ENCODE measurements at regions not wholly inside any gene's neighbourhood (a gene's known extent, or its start where the extent isn't known, plus 50 kb on each side); places are given as distances from the start of the nearest gene placed in this dataset.
A peak's percentile ranks its signal among the peaks of the same experiment; 100 is the strongest.

- Histone ChIP-seq H3K9me2 (ENCODE audit: insufficient read depth) (0 out of 2 replicates have a peak, but pooled peaks cover 3% of the 10 kb centered on the region), H3K4me3 (no peak overlapping the region), H2AFZ (no peak overlapping the region), H3K27me3 (replicated peaks; ENCODE audit: insufficient read depth) (peaks cover 5% of the 10 kb centered on the region; the same call in 1 of the 2 replicates), H3K4me1 (ENCODE audit: insufficient read depth) (no peaks in the 10 kb centered on the region), H3K9ac (no peak overlapping the region), H4K20me1 (ENCODE audit: insufficient read depth) (no peaks in the 10 kb centered on the region), H3K27ac (no peak overlapping the region), H3F3A (ENCODE audit: insufficient read depth) (no peaks in the 10 kb centered on the region), H3K79me2 (ENCODE audit: insufficient read depth) (no peaks in the 10 kb centered on the region), H3K36me3 (ENCODE audit: low read depth) (no peaks in the 10 kb centered on the region), H3K9me3 (ENCODE audit: low read depth) (no peaks in the 10 kb centered on the region), H3K4me2 (ENCODE audit: unreplicated experiment) (no peak overlapping the region)
- in situ Hi-C loops (cut with MboI) = no loop called here
- TF ChIP-seq EZH2phosphoT487 (IDR thresholded peaks at IDR 0.05; ENCODE audit: insufficient read depth, low read depth) (no peak), EZH2 (IDR thresholded peaks at IDR 0.05; ENCODE audit: insufficient read depth, poor library complexity, severe bottlenecking) (no peak)
- DNase-seq = no peak
- WGBS, 2 experiments (ENCODE audit: low coverage in 1 of 2, low lambda C conversion rate in 2 of 2, missing lambda C conversion rate in 2 of 2) = 95 to 97% methylated on average over 3 of the region's 3 CpGs
These were observed 137.1 kb upstream of the PIEZO2 start for GRCh38 chr18:11286431-11286830.

DNA sequence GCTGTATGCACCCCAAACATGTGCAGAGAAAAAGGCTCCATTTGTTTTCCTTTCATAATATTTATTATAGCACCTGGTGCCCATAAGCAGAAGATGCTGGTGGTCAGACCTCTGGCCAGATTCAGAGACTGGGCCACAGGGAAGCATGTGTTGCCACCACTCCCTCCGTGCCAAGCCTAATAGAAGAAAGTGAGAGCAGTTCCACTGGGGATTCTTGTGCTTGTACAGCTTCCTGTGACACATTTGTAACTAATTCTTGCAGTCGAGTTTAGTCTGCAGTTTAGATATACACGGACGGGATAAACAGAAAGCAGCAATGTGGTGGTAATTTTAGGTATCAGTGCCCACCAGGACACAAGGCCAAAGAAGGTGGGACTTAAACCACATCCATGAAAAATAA lies 135.4 kb upstream of the PIEZO2 start:
- Histone ChIP-seq H3K4me2 (ENCODE audit: unreplicated experiment) (no peak overlapping the region), H3K36me3 (ENCODE audit: low read depth) (no peaks in the 10 kb centered on the region), H3K27me3 (replicated peaks; ENCODE audit: insufficient read depth) (no peaks in the 10 kb centered on the region; the same call in 1 of the 2 replicates), H3K27ac (no peak overlapping the region), H3F3A (ENCODE audit: insufficient read depth) (no peaks in the 10 kb centered on the region), H2AFZ (no peak overlapping the region), H3K4me1 (ENCODE audit: insufficient read depth) (no peaks in the 10 kb centered on the region), H3K9ac (no peak overlapping the region), H3K9me2 (ENCODE audit: insufficient read depth) (0 out of 2 replicates have a peak, but pooled peaks cover 3% of the 10 kb centered on the region), H4K20me1 (ENCODE audit: insufficient read depth) (no peaks in the 10 kb centered on the region), H3K79me2 (ENCODE audit: insufficient read depth) (no peaks in the 10 kb centered on the region), H3K9me3 (ENCODE audit: low read depth) (no peaks in the 10 kb centered on the region), H3K4me3 (no peak overlapping the region)
- 9 to 18% methylated on average over 4 of the region's 4 CpGs for WGBS, 2 experiments (ENCODE audit: low coverage in 1 of 2, low lambda C conversion rate in 2 of 2, missing lambda C conversion rate in 2 of 2)
- peak; percentile 12 for DNase-seq
- in situ Hi-C loops (cut with MboI) = no loop called here
- TF ChIP-seq EZH2 (IDR thresholded peaks at IDR 0.05; ENCODE audit: insufficient read depth, poor library complexity, severe bottlenecking) = no peak
- no peak for TF ChIP-seq EZH2phosphoT487 (IDR thresholded peaks at IDR 0.05; ENCODE audit: insufficient read depth, low read depth)

- no peak overlapping the region for H3K4me2 ChIP-seq (ENCODE audit: unreplicated experiment)
- DNase-seq = no peak
- no peaks in the 10 kb centered on the region for H3K36me3 ChIP-seq (ENCODE audit: low read depth)
- TF ChIP-seq EZH2phosphoT487 (IDR thresholded peaks at IDR 0.05; ENCODE audit: insufficient read depth, low read depth) (no peak), EZH2 (IDR thresholded peaks at IDR 0.05; ENCODE audit: insufficient read depth, poor library complexity, severe bottlenecking) (no peak)
- no peaks in the 10 kb centered on the region; the same call in 1 of the 2 replicates for H3K27me3 ChIP-seq (replicated peaks; ENCODE audit: insufficient read depth)
- H3K4me3 ChIP-seq = no peak overlapping the region
- H3K9me2 ChIP-seq (ENCODE audit: insufficient read depth) = 0 out of 2 replicates have a peak, but pooled peaks cover 3% of the 10 kb centered on the region
- H3K9me3 ChIP-seq (ENCODE audit: low read depth) = no peaks in the 10 kb centered on the region
- H3F3A ChIP-seq (ENCODE audit: insufficient read depth) = no peaks in the 10 kb centered on the region
- H3K4me1 ChIP-seq (ENCODE audit: insufficient read depth) = no peaks in the 10 kb centered on the region
- H3K9ac ChIP-seq = no peak overlapping the region
- WGBS, 2 experiments (ENCODE audit: low coverage in 1 of 2, low lambda C conversion rate in 2 of 2, missing lambda C conversion rate in 2 of 2) = 84 to 87% methylated on average over 3 of the region's 3 CpGs
- no peak overlapping the region for H2AFZ ChIP-seq
- no peak overlapping the region for H3K27ac ChIP-seq
- no peaks in the 10 kb centered on the region for H3K79me2 ChIP-seq (ENCODE audit: insufficient read depth)
- no peaks in the 10 kb centered on the region for H4K20me1 ChIP-seq (ENCODE audit: insufficient read depth)
- in situ Hi-C loops (cut with MboI) = no loop called here
These were observed 135.0 kb upstream of the PIEZO2 start for GRCh38 chr18:11284349-11284748.

DNA sequence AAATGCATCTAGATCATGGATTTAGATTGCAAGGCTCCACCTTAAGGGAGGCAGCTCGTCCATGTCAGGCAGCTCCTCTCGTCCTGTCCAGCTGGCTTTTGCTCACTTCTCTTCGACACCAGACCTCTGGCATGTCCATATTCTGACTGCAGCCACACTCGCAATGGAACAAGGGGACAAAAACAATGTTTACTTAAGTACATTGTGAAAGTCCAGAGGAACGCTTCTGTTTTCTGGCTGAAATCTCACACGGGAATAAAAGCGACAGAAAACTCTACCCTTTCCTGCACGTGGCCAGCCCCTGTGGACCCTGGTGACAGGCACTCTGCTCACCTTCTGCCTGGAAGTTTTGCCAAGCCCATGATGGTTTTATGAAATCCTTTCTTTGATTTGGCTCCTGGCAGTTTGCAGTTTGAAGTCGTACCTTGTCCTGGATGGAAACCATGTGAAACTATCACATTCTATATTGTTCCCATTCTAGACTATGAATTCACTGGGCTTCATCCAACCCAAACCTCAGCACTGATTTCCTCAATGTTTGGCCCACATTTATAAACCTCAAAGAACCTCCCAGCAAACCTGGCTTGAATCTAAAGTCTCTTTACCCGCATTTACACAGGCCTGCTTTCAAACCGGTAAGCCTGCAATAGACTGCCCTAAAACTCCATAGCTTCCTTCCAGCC lies 134.3 kb upstream of the PIEZO2 start:
- no peaks in the 10 kb centered on the region for H3K79me2 ChIP-seq (ENCODE audit: insufficient read depth)
- no peaks in the 10 kb centered on the region for H3K9me3 ChIP-seq (ENCODE audit: low read depth)
- TF ChIP-seq EZH2 (IDR thresholded peaks at IDR 0.05; ENCODE audit: insufficient read depth, poor library complexity, severe bottlenecking) (no peak), EZH2phosphoT487 (IDR thresholded peaks at IDR 0.05; ENCODE audit: insufficient read depth, low read depth) (no peak)
- H3K27ac ChIP-seq = no peak overlapping the region
- H2AFZ ChIP-seq = no peak overlapping the region
- no peak overlapping the region for H3K4me3 ChIP-seq
- H3K4me1 ChIP-seq (ENCODE audit: insufficient read depth) = no peaks in the 10 kb centered on the region
- H3K4me2 ChIP-seq (ENCODE audit: unreplicated experiment) = no peak overlapping the region
- no peaks in the 10 kb centered on the region for H3F3A ChIP-seq (ENCODE audit: insufficient read depth)
- no peak for DNase-seq
- 33 to 36% methylated on average over 11 of the region's 11 CpGs for WGBS, 2 experiments (ENCODE audit: low coverage in 1 of 2, low lambda C conversion rate in 2 of 2, missing lambda C conversion rate in 2 of 2)
- H3K36me3 ChIP-seq (ENCODE audit: low read depth) = no peaks in the 10 kb centered on the region
- H4K20me1 ChIP-seq (ENCODE audit: insufficient read depth) = no peaks in the 10 kb centered on the region
- no peaks in the 10 kb centered on the region for H3K9me2 ChIP-seq (ENCODE audit: insufficient read depth)
- no peak overlapping the region for H3K9ac ChIP-seq
- H3K27me3 ChIP-seq (replicated peaks; ENCODE audit: insufficient read depth) = no peaks in the 10 kb centered on the region; the same call in 1 of the 2 replicates
- in situ Hi-C loops (cut with MboI) = no loop called here

All from GM23248 (cell line).